Small intestine (tissue), 7 donors: ENCODE measurements at regions not wholly inside any gene's neighbourhood (a gene's known extent, or its start where the extent isn't known, plus 50 kb on each side); places are given as distances from the start of the nearest gene placed in this dataset.
A peak's percentile ranks its signal among the peaks of the same experiment; 100 is the strongest.

Experiments
- DNase-seq, 2 donors: peaks; one replicate each; pipeline versions ENCODE4 v3.0.0 to v3.0.0-alpha.2; 2013
- FAIRE-seq: peaks from 2 replicates; lab custom pipeline; 2012; peaks lifted over from hg19 to GRCh38; lab: Jason Lieb, UNC
- H3K27ac ChIP-seq, 3 donors: one replicate each; pipeline ENCODE4 v1.5.1; 2013; ENCODE audit warnings: low read length in 2 of 3, mild to moderate bottlenecking in 2 of 3, control low read depth in 1 of 3, inconsistent platforms in 1 of 3, low read depth in 1 of 3, moderate library complexity in 1 of 3
- H3K27me3 ChIP-seq, 3 donors: one replicate each; pipeline ENCODE4 v1.6.1; 2013; ENCODE audit warnings: low read length in 3 of 3, inconsistent platforms in 1 of 3; ENCODE audit not compliant: control insufficient read depth in 3 of 3, insufficient read depth in 3 of 3
- H3K36me3 ChIP-seq, 3 donors: one replicate each; pipeline ENCODE4 v1.6.1; 2013; ENCODE audit warnings: low read length in 3 of 3, inconsistent platforms in 1 of 3, low read depth in 1 of 3, mild to moderate bottlenecking in 1 of 3, moderate library complexity in 1 of 3; ENCODE audit not compliant: control insufficient read depth in 3 of 3, insufficient read depth in 2 of 3
- H3K4me1 ChIP-seq, 3 donors: one replicate each; pipeline ENCODE4 v1.6.1; 2013; ENCODE audit warnings: low read length in 2 of 3, inconsistent platforms in 1 of 3, low read depth in 1 of 3, mild to moderate bottlenecking in 1 of 3, moderate library complexity in 1 of 3; ENCODE audit not compliant: control insufficient read depth in 3 of 3, insufficient read depth in 2 of 3
- H3K4me3 ChIP-seq, 3 donors: one replicate each; pipeline ENCODE4 v1.5.1; 2013; ENCODE audit warnings: low read length in 3 of 3, control low read depth in 1 of 3, inconsistent platforms in 1 of 3, low read depth in 1 of 3, mild to moderate bottlenecking in 1 of 3, moderate library complexity in 1 of 3
- H3K9me3 ChIP-seq, 2 donors: one replicate each; pipeline ENCODE4 v1.6.1; 2013; ENCODE audit warnings: low read depth in 1 of 2, low read length in 1 of 2; ENCODE audit not compliant: control insufficient read depth in 2 of 2, insufficient read depth in 1 of 2
- WGBS, 3 donors: extraction: QIAGEN DNeasy Blood & Tissue Kit; methylation state at CpG; one replicate each; pipeline ENCODE4 v1.1.7; 2013; 5-methylcytosine and 5-hydroxymethylcytosine counted together
- donor health status: healthy with polysubstance abuse.
- donor health status: control.
- donor health status: control.
- donor health status: Bipolar disorder and iron deficiency.
- donor health status: healthy.

DNA sequence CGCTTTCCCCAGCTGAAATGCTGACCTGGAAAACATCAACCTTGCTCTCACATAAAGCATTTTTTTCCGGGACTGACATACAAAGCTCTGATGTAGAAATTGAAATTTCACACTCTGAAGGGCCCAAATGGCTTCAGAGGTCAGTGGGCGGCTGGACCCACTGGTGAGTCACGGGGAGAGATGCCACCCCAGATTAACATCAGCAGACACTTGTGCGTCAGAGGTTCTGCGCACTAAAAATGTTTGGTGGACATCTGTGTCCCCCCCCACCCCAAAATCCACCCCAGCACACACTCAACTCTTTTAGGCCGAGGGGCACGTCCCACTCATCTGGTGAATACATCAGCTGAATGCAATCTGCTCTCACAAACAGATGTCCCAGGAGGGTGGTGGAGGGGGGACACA, 208.9 kb downstream of the ASB1 start:
- FAIRE-seq (no peak), DNase-seq (no peak)
- WGBS, 3 donors = 76 to 78% (median 78%) methylated on average over 8 of the region's 8 CpGs
- Histone ChIP-seq H3K36me3 (no peaks in the 10 kb centered on the region), H3K9me3 (no peaks in the 10 kb centered on the region), H3K27me3 (peaks cover 0 to 2% (median 0%) of the 10 kb centered on the region in 3 donors), H3K4me3 (no peak overlapping the region), H3K4me1 (no peaks in the 10 kb centered on the region), H3K27ac (no peak overlapping the region)

DNA sequence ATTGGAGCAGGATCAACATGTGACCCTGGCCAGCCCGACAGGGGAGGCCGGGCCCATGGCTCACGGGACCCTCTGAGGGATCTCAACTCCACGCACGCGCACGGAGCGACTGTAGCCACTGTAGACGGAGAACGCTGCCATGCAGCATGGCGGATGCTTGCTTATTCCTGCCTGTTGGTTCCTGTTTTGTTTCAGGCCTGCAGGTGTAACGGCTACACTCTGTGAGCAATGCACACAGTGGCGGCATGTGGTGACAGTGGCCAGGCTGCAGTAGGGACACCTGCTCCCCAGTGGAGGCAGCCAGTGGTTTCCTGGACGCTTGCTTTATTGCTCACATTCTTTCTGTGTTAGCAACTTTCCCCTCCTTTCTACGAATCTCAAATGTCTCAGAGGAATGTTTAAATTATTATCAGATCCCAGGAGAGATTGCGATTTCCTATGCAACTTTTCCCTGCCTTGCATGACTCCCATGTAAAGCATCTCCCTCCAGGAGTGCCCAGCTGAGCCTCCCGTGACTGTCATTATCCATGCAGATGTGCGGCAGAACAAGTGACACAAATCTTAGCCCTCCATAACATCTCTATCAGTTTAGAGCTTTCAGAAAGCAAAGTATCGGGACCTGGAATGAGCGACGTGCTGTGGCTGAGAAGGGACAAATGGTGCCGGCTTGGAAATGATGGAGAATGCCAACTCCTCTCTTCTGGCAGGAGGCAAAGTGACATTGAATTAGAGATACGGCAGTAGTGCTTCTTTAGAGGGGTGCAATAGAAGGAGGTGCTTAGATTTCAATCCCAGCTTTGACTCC, 209.7 kb downstream of the ASB1 start:
- no peaks in the 10 kb centered on the region for H3K9me3 ChIP-seq
- H3K4me3 ChIP-seq = no peak overlapping the region
- no peak overlapping the region for H3K27ac ChIP-seq
- peaks cover 0 to 2% (median 0%) of the 10 kb centered on the region in 3 donors for H3K27me3 ChIP-seq
- H3K36me3 ChIP-seq = no peaks in the 10 kb centered on the region
- no peaks in the 10 kb centered on the region for H3K4me1 ChIP-seq
- FAIRE-seq = no peak
- no peak for DNase-seq
- 77 to 84% (median 79%) methylated on average over 23 of the region's 23 CpGs for WGBS, 3 donors

DNA sequence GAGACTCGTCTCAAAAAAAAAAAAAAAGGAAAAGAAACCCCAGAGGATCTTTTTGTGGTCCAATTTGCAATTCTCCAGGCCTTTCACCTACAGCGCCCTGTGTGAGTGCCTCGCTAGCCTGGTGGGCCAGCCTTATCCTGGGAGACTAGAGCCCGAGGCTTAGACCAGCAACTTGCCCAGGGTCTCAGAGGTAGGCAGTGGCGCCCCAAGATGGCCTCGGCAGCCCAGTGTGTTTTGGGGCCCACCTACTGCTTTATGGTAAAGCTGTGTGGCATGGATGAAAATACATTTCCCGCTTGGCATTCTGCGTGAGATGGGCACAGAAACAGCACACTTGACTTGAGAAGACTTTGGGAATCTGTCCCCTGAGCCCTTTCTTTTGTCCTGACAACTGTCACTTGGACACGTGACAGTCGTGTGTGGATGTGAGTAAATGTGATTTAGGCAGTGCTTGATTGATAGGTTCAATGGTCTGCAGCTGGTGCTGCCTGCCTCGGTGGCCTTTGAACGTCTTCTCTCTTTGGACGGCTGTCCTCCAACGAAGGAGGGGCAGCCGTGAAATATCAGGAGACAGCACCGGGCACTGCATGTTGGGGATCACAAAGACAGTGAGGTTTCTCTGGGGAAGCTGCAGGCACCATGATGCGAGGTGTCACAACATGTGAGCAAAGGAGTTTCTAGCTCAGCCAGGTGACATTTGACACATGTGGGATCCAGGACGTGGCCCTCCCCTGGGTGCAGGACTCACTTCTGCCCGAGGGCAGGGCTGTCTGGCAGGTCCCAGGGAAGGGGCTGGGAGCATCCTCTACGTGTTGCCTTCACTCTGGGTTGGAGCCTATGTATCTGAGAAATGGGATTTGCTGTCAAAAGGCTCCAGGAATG, 209.5 kb upstream of the TWIST2 start:
- 74 to 81% (median 78%) methylated on average over 19 to 20 of the region's 20 CpGs for WGBS, 3 donors
- DNase-seq = no peak

DNA sequence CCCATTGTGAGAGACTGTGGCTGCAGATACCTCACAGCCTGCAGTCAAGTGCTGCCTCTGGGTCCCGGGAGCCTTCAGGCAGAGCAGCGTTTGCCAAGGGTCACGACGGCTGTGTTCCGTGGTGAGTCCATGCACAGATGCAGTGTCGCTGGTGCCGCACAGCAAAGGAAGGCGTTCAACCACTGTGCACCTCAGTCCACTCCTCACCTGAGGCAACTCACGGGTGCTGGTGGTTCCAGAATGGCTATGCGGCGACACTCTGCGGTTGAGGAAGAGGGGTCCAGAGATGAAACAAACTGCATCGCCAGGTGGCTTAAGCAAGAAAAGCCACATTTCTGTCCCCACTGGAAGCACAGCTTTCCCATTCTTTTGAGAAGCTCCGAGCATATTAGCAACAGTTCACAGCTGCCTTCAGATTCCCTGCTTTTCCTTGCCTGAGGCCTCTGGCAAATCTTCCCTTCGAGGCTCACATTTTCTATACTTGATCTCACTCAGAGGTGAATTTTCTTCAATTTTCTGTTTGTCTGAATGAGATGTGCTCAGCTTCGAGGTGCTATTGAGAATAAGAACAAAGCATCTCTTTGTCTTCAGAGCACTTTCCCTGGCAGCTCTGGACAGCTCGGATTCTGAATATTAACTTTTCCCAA, 208.8 kb upstream of the TWIST2 start:
- FAIRE-seq (no peak), DNase-seq (no peak)
- Histone ChIP-seq H3K27ac (no peak overlapping the region), H3K4me3 (no peak overlapping the region), H3K9me3 (no peaks in the 10 kb centered on the region), H3K27me3 (peaks cover 0 to 2% (median 0%) of the 10 kb centered on the region in 3 donors), H3K36me3 (no peaks in the 10 kb centered on the region), H3K4me1 (no peaks in the 10 kb centered on the region)
- 74 to 84% (median 80%) methylated on average over 17 of the region's 17 CpGs for WGBS, 3 donors

More for the DNA sequence above, 209.5 kb upstream of the TWIST2 start:
- no peaks in the 10 kb centered on the region for H3K9me3 ChIP-seq
- no peaks in the 10 kb centered on the region for H3K4me1 ChIP-seq
- no peaks in the 10 kb centered on the region for H3K36me3 ChIP-seq
- H3K4me3 ChIP-seq = no peak overlapping the region
- H3K27me3 ChIP-seq = peaks cover 0 to 2% (median 0%) of the 10 kb centered on the region in 3 donors
- no peak for FAIRE-seq
- no peak overlapping the region for H3K27ac ChIP-seq

DNA sequence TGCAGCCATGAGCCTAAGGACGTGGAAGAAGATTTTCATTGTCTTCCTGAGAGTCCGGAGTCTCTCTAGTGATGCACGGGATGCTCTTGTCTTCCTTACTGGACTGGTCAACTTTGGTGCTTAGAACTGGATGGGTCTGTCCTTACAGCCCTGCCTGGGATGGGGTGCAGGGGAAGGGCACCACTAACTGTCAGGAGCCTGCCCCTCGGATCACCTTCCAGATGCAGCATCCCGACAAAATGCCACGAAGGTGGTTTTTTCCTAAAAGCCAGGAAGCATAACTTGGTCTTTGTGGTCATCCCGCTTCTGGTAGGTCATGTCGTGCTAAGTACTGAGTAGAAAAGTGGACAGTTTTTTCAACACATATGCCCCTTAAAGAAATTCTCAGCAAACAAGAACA, 207.4 kb upstream of the TWIST2 start:
- no peak overlapping the region for H3K4me3 ChIP-seq
- H3K27ac ChIP-seq = no peak overlapping the region
- no peaks in the 10 kb centered on the region for H3K9me3 ChIP-seq
- no peak for FAIRE-seq
- no peaks in the 10 kb centered on the region for H3K4me1 ChIP-seq
- WGBS, 3 donors = 59 to 80% (median 67%) methylated on average over 8 of the region's 8 CpGs
- DNase-seq = no peak
- peaks cover 0 to 2% (median 0%) of the 10 kb centered on the region in 3 donors for H3K27me3 ChIP-seq
- H3K36me3 ChIP-seq = no peaks in the 10 kb centered on the region

DNA sequence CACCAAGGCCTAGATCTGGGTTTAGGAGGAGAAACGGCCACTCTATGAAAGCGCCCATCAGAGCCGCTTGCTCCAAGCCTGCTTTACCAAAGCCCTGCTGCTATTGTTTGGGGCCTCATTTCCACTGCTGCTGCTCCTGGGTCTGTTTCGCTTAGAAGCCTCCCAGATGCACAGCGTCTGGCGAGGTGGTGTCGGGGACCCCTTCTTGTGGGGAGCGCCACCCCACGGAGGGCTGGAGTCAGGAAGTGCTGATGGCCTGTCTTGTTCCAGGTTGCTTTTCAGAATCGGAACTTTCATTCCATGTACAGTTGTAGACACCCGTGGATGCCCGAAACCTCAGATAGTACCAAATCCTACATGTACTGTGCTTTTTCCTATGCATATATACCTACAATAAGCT, 204.9 kb upstream of the TWIST2 start:
- DNase-seq (no peak), FAIRE-seq (no peak)
- H3K27me3 ChIP-seq = no peaks in the 10 kb centered on the region
- no peaks in the 10 kb centered on the region for H3K36me3 ChIP-seq
- H3K4me1 ChIP-seq = no peaks in the 10 kb centered on the region
- no peak overlapping the region for H3K27ac ChIP-seq
- WGBS, 3 donors = 85 to 95% (median 93%) methylated on average over 12 of the region's 12 CpGs
- no peak overlapping the region for H3K4me3 ChIP-seq
- H3K9me3 ChIP-seq = no peaks in the 10 kb centered on the region

DNA sequence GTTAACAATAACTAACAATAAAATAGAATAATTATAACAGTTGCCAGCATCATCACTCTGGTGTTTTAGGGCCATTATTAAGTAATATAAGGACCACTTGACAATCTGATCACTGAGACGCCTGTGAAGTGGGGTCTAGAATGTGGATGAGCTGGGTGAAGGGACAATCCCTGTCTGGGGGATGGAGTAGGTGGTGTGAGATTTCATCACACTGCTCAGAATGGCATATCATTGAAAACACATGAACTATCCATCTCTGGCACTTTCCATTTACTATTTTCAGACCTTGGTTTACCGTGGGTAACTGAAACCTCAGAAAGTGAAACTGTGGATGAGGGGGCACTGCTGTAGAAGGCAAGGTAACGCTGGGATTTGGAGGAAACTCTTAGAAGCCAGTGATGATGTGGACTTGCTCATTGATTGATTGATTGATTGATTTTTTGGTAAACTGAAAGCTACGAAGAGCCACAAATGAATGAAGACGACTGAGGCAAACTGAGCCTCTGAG, 204.4 kb upstream of the TWIST2 start:
- FAIRE-seq = no peak
- H3K27ac ChIP-seq = peak overlapping the region in 1 of 3 donors; percentile 74
- WGBS, 3 donors = 70 to 83% (median 70%) methylated on average over 5 of the region's 5 CpGs

More for the DNA sequence above, 204.4 kb upstream of the TWIST2 start:
- no peak for DNase-seq
- Histone ChIP-seq H3K4me3 (no peak overlapping the region), H3K36me3 (no peaks in the 10 kb centered on the region), H3K4me1 (no peaks in the 10 kb centered on the region), H3K9me3 (no peaks in the 10 kb centered on the region), H3K27me3 (no peaks in the 10 kb centered on the region)
